ENCODE measurements at regions not wholly inside any gene's neighbourhood (a gene's known extent, or its start where the extent isn't known, plus 50 kb on each side); places are given as distances from the start of the nearest gene placed in this dataset.

DNA sequence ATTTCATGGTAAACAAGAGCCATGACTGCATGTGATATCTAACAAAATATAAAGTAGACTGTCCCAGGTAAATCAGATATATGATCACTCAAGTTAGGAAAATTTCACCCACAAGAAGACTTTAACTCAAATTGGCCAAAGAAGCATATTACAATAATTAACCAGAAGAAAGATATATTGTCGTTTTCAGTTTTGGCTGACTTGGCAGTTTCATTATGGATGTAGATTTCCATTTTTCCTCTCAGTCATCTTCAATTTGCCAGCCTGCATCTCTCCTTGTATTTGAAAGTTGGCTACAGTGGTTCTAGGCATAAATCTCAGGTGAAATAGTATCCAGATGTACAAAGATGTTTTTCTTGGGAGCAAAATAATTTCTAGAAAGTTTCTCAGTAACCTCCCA lies 761.6 kb downstream of the LRFN5 start:
- TF ChIP-seq, protein P1, sequence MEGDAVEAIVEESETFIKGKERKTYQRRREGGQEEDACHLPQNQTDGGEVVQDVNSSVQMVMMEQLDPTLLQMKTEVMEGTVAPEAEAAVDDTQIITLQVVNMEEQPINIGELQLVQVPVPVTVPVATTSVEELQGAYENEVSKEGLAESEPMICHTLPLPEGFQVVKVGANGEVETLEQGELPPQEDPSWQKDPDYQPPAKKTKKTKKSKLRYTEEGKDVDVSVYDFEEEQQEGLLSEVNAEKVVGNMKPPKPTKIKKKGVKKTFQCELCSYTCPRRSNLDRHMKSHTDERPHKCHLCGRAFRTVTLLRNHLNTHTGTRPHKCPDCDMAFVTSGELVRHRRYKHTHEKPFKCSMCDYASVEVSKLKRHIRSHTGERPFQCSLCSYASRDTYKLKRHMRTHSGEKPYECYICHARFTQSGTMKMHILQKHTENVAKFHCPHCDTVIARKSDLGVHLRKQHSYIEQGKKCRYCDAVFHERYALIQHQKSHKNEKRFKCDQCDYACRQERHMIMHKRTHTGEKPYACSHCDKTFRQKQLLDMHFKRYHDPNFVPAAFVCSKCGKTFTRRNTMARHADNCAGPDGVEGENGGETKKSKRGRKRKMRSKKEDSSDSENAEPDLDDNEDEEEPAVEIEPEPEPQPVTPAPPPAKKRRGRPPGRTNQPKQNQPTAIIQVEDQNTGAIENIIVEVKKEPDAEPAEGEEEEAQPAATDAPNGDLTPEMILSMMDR (conservative IDR thresholded peaks at IDR 0.05; ENCODE audit: low read depth in 2 of 2): no peak
- TF ChIP-seq POLR2AphosphoS5 (IDR thresholded peaks at IDR 0.05; ENCODE audit: low read depth) (no peak), EZH2 (IDR thresholded peaks at IDR 0.05; ENCODE audit: low read depth, unreplicated experiment) (no peak), EZH2phosphoT487 (IDR thresholded peaks at IDR 0.05; ENCODE audit: unreplicated experiment) (no peak), CREB1 (CRISPR knock-in tag; IDR thresholded peaks at IDR 0.05; ENCODE audit: low read depth) (no peak), ZNF331 (CRISPR knock-in tag; IDR thresholded peaks at IDR 0.05; ENCODE audit: low read depth) (no peak), ZNF114 (CRISPR knock-in tag; IDR thresholded peaks at IDR 0.05) (no peak), ETS1 (IDR thresholded peaks at IDR 0.05) (no peak)
- TF ChIP-seq, protein P2, sequence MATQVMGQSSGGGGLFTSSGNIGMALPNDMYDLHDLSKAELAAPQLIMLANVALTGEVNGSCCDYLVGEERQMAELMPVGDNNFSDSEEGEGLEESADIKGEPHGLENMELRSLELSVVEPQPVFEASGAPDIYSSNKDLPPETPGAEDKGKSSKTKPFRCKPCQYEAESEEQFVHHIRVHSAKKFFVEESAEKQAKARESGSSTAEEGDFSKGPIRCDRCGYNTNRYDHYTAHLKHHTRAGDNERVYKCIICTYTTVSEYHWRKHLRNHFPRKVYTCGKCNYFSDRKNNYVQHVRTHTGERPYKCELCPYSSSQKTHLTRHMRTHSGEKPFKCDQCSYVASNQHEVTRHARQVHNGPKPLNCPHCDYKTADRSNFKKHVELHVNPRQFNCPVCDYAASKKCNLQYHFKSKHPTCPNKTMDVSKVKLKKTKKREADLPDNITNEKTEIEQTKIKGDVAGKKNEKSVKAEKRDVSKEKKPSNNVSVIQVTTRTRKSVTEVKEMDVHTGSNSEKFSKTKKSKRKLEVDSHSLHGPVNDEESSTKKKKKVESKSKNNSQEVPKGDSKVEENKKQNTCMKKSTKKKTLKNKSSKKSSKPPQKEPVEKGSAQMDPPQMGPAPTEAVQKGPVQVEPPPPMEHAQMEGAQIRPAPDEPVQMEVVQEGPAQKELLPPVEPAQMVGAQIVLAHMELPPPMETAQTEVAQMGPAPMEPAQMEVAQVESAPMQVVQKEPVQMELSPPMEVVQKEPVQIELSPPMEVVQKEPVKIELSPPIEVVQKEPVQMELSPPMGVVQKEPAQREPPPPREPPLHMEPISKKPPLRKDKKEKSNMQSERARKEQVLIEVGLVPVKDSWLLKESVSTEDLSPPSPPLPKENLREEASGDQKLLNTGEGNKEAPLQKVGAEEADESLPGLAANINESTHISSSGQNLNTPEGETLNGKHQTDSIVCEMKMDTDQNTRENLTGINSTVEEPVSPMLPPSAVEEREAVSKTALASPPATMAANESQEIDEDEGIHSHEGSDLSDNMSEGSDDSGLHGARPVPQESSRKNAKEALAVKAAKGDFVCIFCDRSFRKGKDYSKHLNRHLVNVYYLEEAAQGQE (IDR thresholded peaks at IDR 0.05; ENCODE audit: unreplicated experiment): no peak

All from GM23338 (cell line).